H1 (cell line): ENCODE measurements at regions not wholly inside any gene's neighbourhood (a gene's known extent, or its start where the extent isn't known, plus 50 kb on each side); places are given as distances from the start of the nearest gene placed in this dataset.

Source experiments
- CTBP2 ChIP-seq: IDR thresholded peaks from 2 replicates; pipeline ENCODE4 v1.7.0; 2011; ENCODE audit warnings: borderline replicate concordance, mild to moderate bottlenecking, moderate library complexity, mixed read lengths, low read length; ENCODE audit not compliant: insufficient read depth, insufficient read length
- KDM1A ChIP-seq: fragments of 200-600, 300-600 bp; sonication (generic); IDR thresholded peaks from 2 replicates; pipeline ENCODE4 v1.7.1; 2016; ENCODE audit warnings: mild to moderate bottlenecking, low read length, borderline replicate concordance
- SP1 ChIP-seq: IDR thresholded peaks from 2 replicates; pipeline ENCODE4 v1.6.1; 2011; ENCODE audit warnings: low read depth, low read length

DNA sequence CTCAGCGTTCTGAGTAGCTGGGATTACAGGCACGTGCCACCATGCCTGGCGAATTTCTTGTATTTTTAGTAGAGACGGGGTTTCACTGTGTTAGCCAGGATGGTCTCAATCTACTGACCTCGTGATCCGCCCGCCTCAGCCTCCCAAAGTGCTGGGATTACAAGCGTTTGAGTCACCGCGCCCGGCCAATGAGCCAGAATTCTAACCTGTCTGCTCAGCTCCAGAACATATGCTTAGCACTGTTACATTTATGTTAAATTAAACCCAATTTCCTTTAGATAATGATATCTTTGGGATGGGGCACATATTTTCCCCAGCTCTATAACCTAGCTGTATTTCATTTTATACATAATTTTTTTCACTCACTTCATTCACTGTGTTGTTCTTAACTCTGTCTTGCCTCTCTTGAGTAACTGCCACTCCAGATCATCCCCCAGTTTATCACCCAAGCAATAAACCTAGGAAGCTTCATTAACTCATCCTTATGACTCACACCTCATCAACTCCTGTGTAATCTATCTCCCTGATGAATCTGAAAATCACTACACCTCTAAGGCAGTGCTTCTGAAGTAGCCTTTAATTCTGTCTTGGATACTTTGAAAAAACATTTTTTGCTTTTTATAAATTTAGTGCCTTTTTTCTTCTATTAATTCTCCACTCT, 559.7 kb upstream of the ZWINT start (continued):
- TF ChIP-seq CTBP2 (no peak), KDM1A (no peak), SP1 (no peak)
